ENCODE measurements at regions not wholly inside any gene's neighbourhood (a gene's known extent, or its start where the extent isn't known, plus 50 kb on each side); places are given as distances from the start of the nearest gene placed in this dataset.

- ChIA-PET POLR2A (no interaction called here), CTCF (no interaction called here)
- no peak for DNase-seq (ENCODE audit: low read depth, low spot score)
- no peak for TF ChIP-seq CTCF (IDR thresholded peaks at IDR 0.05; ENCODE audit: insufficient read depth, low read length, missing control alignments)
- no peak overlapping the region for H3K4me3 ChIP-seq (ENCODE audit: low read depth, low read length)
Observed at GRCh38 chr5:39992617-39993202, 567.9 kb upstream of the DAB2 start.

- CTCF ChIA-PET, result no interaction called here
- no peak for DNase-seq (ENCODE audit: low read depth, low spot score)
- no peak overlapping the region for H3K4me3 ChIP-seq (ENCODE audit: low read depth, low read length)
- POLR2A ChIA-PET, result no interaction called here
- TF ChIP-seq CTCF (IDR thresholded peaks at IDR 0.05; ENCODE audit: insufficient read depth, low read length, missing control alignments), result no peak
Observed at GRCh38 chr5:39986614-39987013, 561.8 kb upstream of the DAB2 start.

GRCh38 chr5:39980056-39980455 lies 555.3 kb upstream of the DAB2 start:
- no peak for TF ChIP-seq CTCF (IDR thresholded peaks at IDR 0.05; ENCODE audit: insufficient read depth, low read length, missing control alignments)
- ChIA-PET CTCF (no interaction called here), POLR2A (no interaction called here)
- no peak for DNase-seq (ENCODE audit: low read depth, low spot score)
- no peak overlapping the region for H3K4me3 ChIP-seq (ENCODE audit: low read depth, low read length)

GRCh38 chr5:39977066-39977655 lies 552.4 kb upstream of the DAB2 start:
- DNase-seq (ENCODE audit: low read depth, low spot score), result no peak
- no peak for TF ChIP-seq CTCF (IDR thresholded peaks at IDR 0.05; ENCODE audit: insufficient read depth, low read length, missing control alignments)
- no peak overlapping the region for H3K4me3 ChIP-seq (ENCODE audit: low read depth, low read length)
- ChIA-PET CTCF (no interaction called here), POLR2A (no interaction called here)

- POLR2A ChIA-PET, result no interaction called here
- no peak for TF ChIP-seq CTCF (IDR thresholded peaks at IDR 0.05; ENCODE audit: insufficient read depth, low read length, missing control alignments)
- no peak overlapping the region for H3K4me3 ChIP-seq (ENCODE audit: low read depth, low read length)
- CTCF ChIA-PET, result no interaction called here
- DNase-seq (ENCODE audit: low read depth, low spot score), result no peak
Observed at GRCh38 chr5:39970117-39970798, 545.5 kb upstream of the DAB2 start.

GRCh38 chr5:39968381-39968780 lies 543.6 kb upstream of the DAB2 start:
- CTCF ChIA-PET, result no interaction called here
- no peak overlapping the region for H3K4me3 ChIP-seq (ENCODE audit: low read depth, low read length)
- POLR2A ChIA-PET, result no interaction called here
- no peak for DNase-seq (ENCODE audit: low read depth, low spot score)
- no peak for TF ChIP-seq CTCF (IDR thresholded peaks at IDR 0.05; ENCODE audit: insufficient read depth, low read length, missing control alignments)
